Left ventricle myocardium inferior (tissue), 1 donor: ENCODE measurements at regions not wholly inside any gene's neighbourhood (a gene's known extent, or its start where the extent isn't known, plus 50 kb on each side); places are given as distances from the start of the nearest gene placed in this dataset.
A peak's percentile ranks its signal among the peaks of the same experiment; 100 is the strongest.

Experiments
- DNase-seq: peaks from one replicate; pipeline ENCODE4 v3.0.0-alpha.2; 2020
- H3K27ac ChIP-seq: fragments of 200-600 bp; replicated peaks from 2 replicates; pipeline ENCODE4 v1.8.0; 2021
- H3K27me3 ChIP-seq: fragments of 200-600 bp; 2 replicates; pipeline ENCODE4 v1.8.0; 2021; ENCODE audit warnings: low read depth
- H3K36me3 ChIP-seq: fragments of 200-600 bp; 2 replicates; pipeline ENCODE4 v1.8.0; 2021
- H3K4me1 ChIP-seq: fragments of 200-600 bp; 2 replicates; pipeline ENCODE4 v1.8.0; 2021
- H3K4me3 ChIP-seq: fragments of 200-600 bp; 2 replicates; pipeline ENCODE4 v1.8.0; 2021; ENCODE audit warnings: mild to moderate bottlenecking, moderate library complexity
- H3K9me3 ChIP-seq: fragments of 200-600 bp; replicated peaks from 2 replicates; pipeline ENCODE4 v1.8.0; 2021
- CTCF ChIP-seq: fragments of 200-600 bp; IDR thresholded peaks from 2 replicates; pipeline ENCODE4 v1.8.0; 2021; ENCODE audit warnings: antibody characterized with exemption, mild to moderate bottlenecking, borderline replicate concordance
- intact Hi-C: fragments of 100-400 bp; cut with micrococcal nuclease; formaldehyde crosslinking; loops from one replicate; pipeline ENCODE4 v1.11.0; 2022
- donor health status: DM: no; HTN: yes; CAD: no; lungs with severe emphysema.

- Histone ChIP-seq H3K9me3 (no peaks in the 10 kb centered on the region), H3K36me3 (no peaks in the 10 kb centered on the region), H3K27me3 (no peaks in the 10 kb centered on the region), H3K4me3 (no peak overlapping the region), H3K4me1 (peaks cover 49% of the 10 kb centered on the region), H3K27ac (peak overlapping the region; percentile 82)
- intact Hi-C loops = no loop called here
- DNase-seq = no peak
- TF ChIP-seq CTCF = no peak
Observed at GRCh38 chr6:170048615-170049256, 242.1 kb downstream of the DLL1 start.

- no peak overlapping the region for H3K4me3 ChIP-seq
- no peak overlapping the region for H3K27ac ChIP-seq
- no peaks in the 10 kb centered on the region for H3K9me3 ChIP-seq
- intact Hi-C loops = no loop called here
- H3K4me1 ChIP-seq = peaks cover 56% of the 10 kb centered on the region
- no peaks in the 10 kb centered on the region for H3K36me3 ChIP-seq
- no peak for TF ChIP-seq CTCF
- DNase-seq = no peak
- no peaks in the 10 kb centered on the region for H3K27me3 ChIP-seq
Observed at GRCh38 chr6:170047823-170048222, 243.1 kb downstream of the DLL1 start.

GRCh38 chr6:170046791-170047626 is 243.9 kb downstream of the DLL1 start:
- no peaks in the 10 kb centered on the region for H3K27me3 ChIP-seq
- intact Hi-C loops = no loop called here
- H3K27ac ChIP-seq = peak overlapping the region; percentile 95
- DNase-seq = no peak
- H3K36me3 ChIP-seq = no peaks in the 10 kb centered on the region
- peaks cover 64% of the 10 kb centered on the region for H3K4me1 ChIP-seq
- H3K9me3 ChIP-seq = no peaks in the 10 kb centered on the region
- no peak overlapping the region for H3K4me3 ChIP-seq
- no peak for TF ChIP-seq CTCF

GRCh38 chr6:170045981-170046667 is 244.8 kb downstream of the DLL1 start:
- TF ChIP-seq CTCF = no peak
- Histone ChIP-seq H3K4me3 (no peak overlapping the region), H3K4me1 (peaks cover 70% of the 10 kb centered on the region), H3K27me3 (no peaks in the 10 kb centered on the region), H3K27ac (peak overlapping the region; percentile 95), H3K9me3 (no peaks in the 10 kb centered on the region), H3K36me3 (no peaks in the 10 kb centered on the region)
- intact Hi-C loops = no loop called here
- DNase-seq = no peak

- TF ChIP-seq CTCF = no peak
- DNase-seq = no peak
- Histone ChIP-seq H3K27me3 (no peaks in the 10 kb centered on the region), H3K9me3 (no peaks in the 10 kb centered on the region), H3K27ac (peak overlapping the region; percentile 95), H3K36me3 (no peaks in the 10 kb centered on the region), H3K4me3 (no peak overlapping the region), H3K4me1 (peaks cover 66% of the 10 kb centered on the region)
- intact Hi-C loops = no loop called here
Observed at GRCh38 chr6:170045563-170045960, 245.3 kb downstream of the DLL1 start.
